ENCODE measurements at regions not wholly inside any gene's neighbourhood (a gene's known extent, or its start where the extent isn't known, plus 50 kb on each side); places are given as distances from the start of the nearest gene placed in this dataset.

DNA sequence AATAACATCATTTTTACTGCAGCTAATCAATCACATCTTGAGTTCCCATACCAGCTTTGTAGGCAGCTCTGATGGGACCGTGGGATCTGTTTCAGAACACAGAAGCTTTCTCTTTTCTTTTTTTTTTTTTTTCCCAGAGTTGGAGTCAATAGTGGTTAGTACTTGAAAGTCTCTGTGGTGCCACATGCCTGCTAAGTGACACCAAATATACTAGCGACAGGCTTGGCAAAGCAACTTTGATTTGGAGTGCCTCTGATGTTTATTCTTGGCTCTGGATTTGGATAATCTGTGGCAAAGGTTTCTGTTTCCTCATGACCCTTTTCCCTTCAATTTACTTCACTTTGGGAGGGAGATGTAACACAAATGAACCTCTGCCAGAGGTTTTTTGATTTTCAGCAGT, 681.4 kb upstream of the TENM4 start:
- TF ChIP-seq POLR2A (IDR thresholded peaks at IDR 0.05) (no peak), CTCF (IDR thresholded peaks at IDR 0.05) (no peak)

Data from heart left ventricle (tissue), 13 donors.